K562 (cell line): ENCODE measurements at regions not wholly inside any gene's neighbourhood (a gene's known extent, or its start where the extent isn't known, plus 50 kb on each side); places are given as distances from the start of the nearest gene placed in this dataset.

ENCODE experiments used
- ATAC-seq: fragments of 200-7000 bp; cut with Tn5 transposase; 3 replicates; pipeline ENCODE4 v1.9.1; 2020; ENCODE audit warnings: moderate library complexity
- BruUV-seq: library from RNA; stranded (reverse); fragments of 400-500 nt; replicated peaks from 2 replicates; lab custom pipeline; 2021; lab: Mats Ljungman, UMichigan
- CTCF ChIA-PET: fragments of 300-600 bp; formaldehyde crosslinking; extraction: SDS; loops from one replicate; lab custom pipeline; 2021; ENCODE audit warnings: low intra/inter-chr PET ratio; lab: Yijun Ruan, JAX
- POLR2A ChIA-PET: fragments of 300-600, 350-650 bp; sonication (Branson Sonifier 250); formaldehyde crosslinking; extraction: SDS; loops from one replicate; lab custom pipeline; 2021; ENCODE audit warnings: antibody characterized with exemption, inconsistent platforms; lab: Yijun Ruan, JAX
- DNase-seq, 4 experiments: peaks; one replicate each; pipeline versions ENCODE4 v3.0.0 to v3.0.0-alpha.2; 2011 to 2018; ENCODE audit warnings: low spot score in 3 of 4, mixed read lengths in 3 of 4; ENCODE audit errors: extremely low read depth in 1 of 4
- FAIRE-seq: peaks from 2 replicates; lab custom pipeline; 2011; peaks lifted over from hg19 to GRCh38; lab: Jason Lieb, UNC
- H2AFZ ChIP-seq: 2 replicates; pipeline ENCODE4 v1.6.0; 2011; ENCODE audit warnings: low read depth, low read length, control low read depth, inconsistent platforms
- H3K27ac ChIP-seq: fragments of 200-600 bp; 3 replicates; pipeline ENCODE4 v1.8.0; 2011; ENCODE audit warnings: low read depth, mild to moderate bottlenecking, control low read depth, inconsistent platforms, low read length, moderate library complexity, mixed read lengths; ENCODE audit errors: extremely low read depth
- H3K27me3 ChIP-seq, 2 experiments: fragments of 300-600 bp in 1 of 2; 2 replicates in 1 of 2; 3 replicates in 1 of 2; pipeline versions ENCODE4 v1.6.0 to v1.8.0; 2011; ENCODE audit warnings: inconsistent platforms in 2 of 2, low read length in 2 of 2, mild to moderate bottlenecking in 1 of 2, mixed read lengths in 1 of 2, moderate library complexity in 1 of 2; ENCODE audit not compliant: control insufficient read depth in 2 of 2, insufficient read depth in 2 of 2
- H3K36me3 ChIP-seq: fragments of 300-600 bp; 3 replicates; pipeline ENCODE4 v1.8.0; 2011; ENCODE audit warnings: mild to moderate bottlenecking, low read length, inconsistent platforms; ENCODE audit not compliant: control insufficient read depth, insufficient read depth
- H3K4me1 ChIP-seq, 2 experiments: fragments of 200-600 bp in 1 of 2; replicated peaks in 1 of 2; 2 replicates in 1 of 2; 3 replicates in 1 of 2; pipeline versions ENCODE4 v1.5.1 to v1.8.0; 2011; ENCODE audit warnings: inconsistent platforms in 2 of 2, low read length in 2 of 2, mild to moderate bottlenecking in 1 of 2, mixed read lengths in 1 of 2, moderate library complexity in 1 of 2; ENCODE audit not compliant: control insufficient read depth in 2 of 2, insufficient read depth in 2 of 2
- H3K4me2 ChIP-seq: 2 replicates; pipeline ENCODE4 v1.6.1; 2011; ENCODE audit warnings: low read length, control low read depth, inconsistent platforms, mixed read lengths; ENCODE audit not compliant: insufficient read depth
- H3K4me3 ChIP-seq: fragments of 200-600 bp; sonication (generic), shearing (Covaris generic); 2 replicates; pipeline ENCODE4 v1.5.1; 2016; ENCODE audit warnings: control low read depth, inconsistent platforms
- H3K79me2 ChIP-seq: fragments of 200-600 bp; 3 replicates; pipeline ENCODE4 v1.8.0; 2011; ENCODE audit warnings: low read length, inconsistent platforms; ENCODE audit not compliant: control insufficient read depth, insufficient read depth
- H3K9ac ChIP-seq, 2 experiments: 2 replicates each; pipeline versions ENCODE4 v1.6.0 to v1.6.1; 2011; ENCODE audit warnings: low read depth in 2 of 2, low read length in 2 of 2, control low read depth in 1 of 2, inconsistent platforms in 1 of 2, mild to moderate bottlenecking in 1 of 2, mixed read lengths in 1 of 2; ENCODE audit not compliant: insufficient read depth in 1 of 2
- H3K9me1 ChIP-seq: one replicate; pipeline ENCODE4 v1.6.0; 2011; ENCODE audit warnings: inconsistent platforms, mild to moderate bottlenecking, low read length, moderate library complexity; ENCODE audit not compliant: control insufficient read depth, insufficient read depth
- H3K9me3 ChIP-seq: replicated peaks from 2 replicates; pipeline ENCODE4 v1.5.1; 2011; ENCODE audit warnings: low read depth, low read length, inconsistent platforms; ENCODE audit not compliant: control insufficient read depth, insufficient read depth
- H4K20me1 ChIP-seq: replicated peaks from 2 replicates; pipeline ENCODE4 v1.6.1; 2011; ENCODE audit warnings: low read length, inconsistent platforms, mixed read lengths; ENCODE audit not compliant: control insufficient read depth, insufficient read depth
- CHD1 ChIP-seq: fragments of 200-600 bp; sonication (generic); IDR thresholded peaks from one replicate; pipeline ENCODE4 v1.6.1; 2012; ENCODE audit warnings: mild to moderate bottlenecking, moderate library complexity, low read length, inconsistent platforms
- CLOCK ChIP-seq: fragments of 250-450 bp; sonication (Bioruptor Pico); IDR thresholded peaks from 2 replicates; pipeline ENCODE4 v1.4.0; 2020; ENCODE audit warnings: mild to moderate bottlenecking, moderate library complexity, borderline replicate concordance
- CTCF ChIP-seq, 3 experiments: IDR thresholded peaks in 2 of 3; conservative IDR thresholded peaks in 1 of 3; 2 replicates each; pipeline ENCODE4 v1.5.1; 2011 to 2012; ENCODE audit warnings: low read length in 3 of 3, mild to moderate bottlenecking in 3 of 3, control low read depth in 2 of 3, improper control_type of control experiment in 1 of 3, inconsistent platforms in 1 of 3, low read depth in 1 of 3, mixed read lengths in 1 of 3, moderate library complexity in 1 of 3; ENCODE audit not compliant: insufficient read depth in 2 of 3
- HSF4 ChIP-seq: fragments of 250-450 bp; sonication (Bioruptor Pico); IDR thresholded peaks from 2 replicates; pipeline ENCODE4 v2.1.2; 2022; ENCODE audit warnings: mild to moderate bottlenecking, moderate library complexity, borderline replicate concordance
- MTA2 ChIP-seq: fragments of 450-650 bp; IDR thresholded peaks from 2 replicates; pipeline ENCODE4 v1.6.1; 2016; ENCODE audit warnings: low read depth
- NCOA6 ChIP-seq: fragments of 450-650 bp; IDR thresholded peaks from 2 replicates; pipeline ENCODE4 v1.6.1; 2017; ENCODE audit warnings: mild to moderate bottlenecking
- NR4A1 ChIP-seq, 2 experiments: fragments of 250-450 bp in 1 of 2; fragments of 450-650 bp in 1 of 2; sonication (Bioruptor Pico) in 1 of 2; IDR thresholded peaks; 2 replicates each; pipeline versions ENCODE4 v1.4.0 to v1.6.1; 2016 to 2020; ENCODE audit warnings: mild to moderate bottlenecking in 2 of 2, missing compliant biosample characterization in 1 of 2, missing genetic modification characterization in 1 of 2, moderate library complexity in 1 of 2
- NRF1 ChIP-seq, 2 experiments: fragments of 450-650 bp; IDR thresholded peaks in 1 of 2; conservative IDR thresholded peaks in 1 of 2; 2 replicates each; pipeline ENCODE4 v1.6.1; 2014; ENCODE audit warnings: mild to moderate bottlenecking in 2 of 2
- PRPF4 ChIP-seq: fragments of 200-400 bp; formaldehyde crosslinking; IDR thresholded peaks from one replicate; pipeline ENCODE4 v1.6.1; 2017; ENCODE audit warnings: low read length, low read depth, mild to moderate bottlenecking; ENCODE audit not compliant: insufficient read depth, poor library complexity, severe bottlenecking
- RBM22 ChIP-seq: fragments of 200-400 bp; formaldehyde crosslinking; IDR thresholded peaks from 2 replicates; pipeline ENCODE4 v1.6.1; 2018; ENCODE audit warnings: low read length, low read depth; ENCODE audit not compliant: poor library complexity, severe bottlenecking
- RCOR1 ChIP-seq, 2 experiments: IDR thresholded peaks; 2 replicates each; pipeline ENCODE4 v1.6.1; 2012; ENCODE audit warnings: low read depth in 2 of 2, low read length in 2 of 2, borderline replicate concordance in 1 of 2, improper control_type of control experiment in 1 of 2
- RFX5 ChIP-seq: IDR thresholded peaks from 2 replicates; pipeline ENCODE4 v1.6.1; 2011; ENCODE audit warnings: low read depth, mild to moderate bottlenecking, improper control_type of control experiment, low read length
- RFX7 ChIP-seq: fragments of 250-450 bp; sonication (Bioruptor Pico); IDR thresholded peaks from 2 replicates; pipeline ENCODE4 v1.5.1; 2021; ENCODE audit warnings: mild to moderate bottlenecking
- TSHZ1 ChIP-seq: fragments of 250-450 bp; sonication (Bioruptor Pico); IDR thresholded peaks from 2 replicates; pipeline ENCODE4 v1.4.0; 2020; ENCODE audit warnings: mild to moderate bottlenecking, moderate library complexity
- ZNF224 ChIP-seq: sonication (generic); formaldehyde crosslinking; IDR thresholded peaks from 2 replicates; pipeline ENCODE4 v1.8.0; 2022; ENCODE audit warnings: mild to moderate bottlenecking, missing genetic modification reagents
- ZNF57 ChIP-seq: fragments of 450-650 bp; formaldehyde crosslinking; IDR thresholded peaks from 2 replicates; pipeline ENCODE4 v1.4.0; 2020; ENCODE audit warnings: mild to moderate bottlenecking, moderate library complexity
- WGBS: fragments of 100-300 bp; shearing (Covaris generic); methylation state at CpG from one replicate; pipeline ENCODE4 v1.1.6; 2016; ENCODE audit warnings: low coverage, mixed read lengths; ENCODE audit not compliant: insufficient coverage; ENCODE audit errors: missing lambda C conversion rate; 5-methylcytosine and 5-hydroxymethylcytosine counted together
- in situ Hi-C: fragments of 300-500 bp; cut with MboI; formaldehyde crosslinking; loops from 4 replicates; pipeline ENCODE4 v1.15.0; 2018; ENCODE audit warnings: inconsistent platforms, mixed read lengths
- intact Hi-C: fragments of 100-400 bp; cut with micrococcal nuclease; formaldehyde crosslinking; loops from 2 replicates; pipeline ENCODE4 v1.14.2; 2022

GRCh38 chr4:116122124-116122523, 963.3 kb downstream of the TRAM1L1 start:
- ATAC-seq, result no peak
- Histone ChIP-seq H2AFZ (no peak overlapping the region), H3K9me1 (no peaks in the 10 kb centered on the region), H3K9ac (no peak overlapping the region), H3K27me3 (no peaks in the 10 kb centered on the region), H3K4me3 (no peak overlapping the region), H3K27ac (no peak overlapping the region), H3K79me2 (no peaks in the 10 kb centered on the region), H3K9me3 (no peaks in the 10 kb centered on the region; the same call in 1 of the 2 replicates), H4K20me1 (no peaks in the 10 kb centered on the region), H3K4me2 (no peak overlapping the region), H3K4me1 (no peaks in the 10 kb centered on the region), H3K36me3 (no peaks in the 10 kb centered on the region)
- ChIA-PET CTCF (no interaction called here), POLR2A (no interaction called here)
- WGBS, result 0% methylated on average over 1 of the region's 1 CpG
- in situ Hi-C loops (no loop called here), intact Hi-C loops (no loop called here)
- BruUV-seq, result no TSS peak
- DNase-seq, result no peak
- no peak for FAIRE-seq
- TF ChIP-seq RFX5 (no peak), TSHZ1 (CRISPR knock-in tag) (no peak), ZNF57 (CRISPR knock-in tag) (no peak), MTA2 (no peak), RFX7 (no peak), RCOR1 (IDR thresholded peaks at IDR 0.05; ENCODE audit: borderline replicate concordance in 1 of 2, low read depth in 2 of 2, low read length in 2 of 2) (no peak), CTCF (IDR thresholded peaks at IDR 0.05 in 2 of 3, conservative IDR thresholded peaks at IDR 0.05 in 1 of 3; ENCODE audit: insufficient read depth in 2 of 3, low read depth in 1 of 3, low read length in 3 of 3) (no peak), CLOCK (no peak), ZNF224 (CRISPR knock-in tag) (no peak), NRF1 (conservative IDR thresholded peaks at IDR 0.05 in 1 of 2, IDR thresholded peaks at IDR 0.05 in 1 of 2) (no peak), NCOA6 (no peak), HSF4 (CRISPR knock-in tag) (no peak), CHD1 (no peak), RBM22 (no peak), PRPF4 (no peak), NR4A1 (CRISPR knock-in tag; IDR thresholded peaks at IDR 0.05) (no peak), NR4A1 (tag; IDR thresholded peaks at IDR 0.05) (no peak)
